Epithelial cell of prostate (primary cell): ENCODE measurements at regions not wholly inside any gene's neighbourhood (a gene's known extent, or its start where the extent isn't known, plus 50 kb on each side); places are given as distances from the start of the nearest gene placed in this dataset.

Source experiments
- DNase-seq: peaks from one replicate; pipeline ENCODE4 v3.0.0-alpha.2; 2011; ENCODE audit warnings: low read depth, low spot score
- H3K27ac ChIP-seq: fragments of 450-650 bp; 2 replicates; pipeline ENCODE4 v1.5.1; 2017; ENCODE audit warnings: mild to moderate bottlenecking

DNA sequence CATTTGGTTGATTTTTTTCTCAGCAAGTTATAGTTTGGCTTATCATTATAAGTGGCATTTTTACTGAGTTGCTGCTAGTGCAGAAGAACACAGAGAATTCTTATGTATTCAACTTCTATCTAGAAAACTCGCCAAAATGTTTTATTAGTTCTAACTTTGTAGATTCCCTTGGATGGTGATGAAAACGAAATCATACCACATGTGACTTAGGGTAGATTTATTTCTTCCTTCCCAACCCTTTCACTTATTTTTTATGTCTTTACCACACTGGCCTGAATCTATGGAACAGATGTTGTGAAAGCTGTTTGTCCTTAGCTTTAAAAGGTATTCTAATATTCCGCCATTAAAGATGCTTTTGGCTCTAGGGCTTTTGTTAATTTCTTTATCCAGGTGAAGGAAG lies 503.3 kb upstream of the CFAP20DC start:
- DNase-seq, result no peak
- no peak overlapping the region for H3K27ac ChIP-seq

DNA sequence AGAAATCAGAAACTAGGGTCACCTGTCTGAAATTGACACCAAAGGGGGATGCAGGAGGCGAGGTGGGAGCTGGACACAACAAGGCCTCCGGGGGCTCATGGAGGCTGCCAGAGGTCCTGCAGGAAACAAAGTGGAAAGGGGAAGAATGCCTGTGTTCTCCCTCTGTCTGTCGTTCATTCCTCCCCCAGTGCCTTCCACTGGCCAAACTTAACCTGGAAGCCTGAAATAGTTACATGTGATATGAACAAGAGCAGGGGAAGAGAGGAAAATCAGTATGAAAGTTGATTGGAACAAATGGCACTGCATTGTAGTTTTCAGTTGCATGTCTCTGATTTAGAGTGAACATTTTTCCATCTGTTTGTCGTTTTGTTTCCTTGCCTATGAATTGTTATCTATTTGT lies 502.0 kb upstream of the CFAP20DC start:
- H3K27ac ChIP-seq, result no peak overlapping the region
- DNase-seq, result no peak

DNA sequence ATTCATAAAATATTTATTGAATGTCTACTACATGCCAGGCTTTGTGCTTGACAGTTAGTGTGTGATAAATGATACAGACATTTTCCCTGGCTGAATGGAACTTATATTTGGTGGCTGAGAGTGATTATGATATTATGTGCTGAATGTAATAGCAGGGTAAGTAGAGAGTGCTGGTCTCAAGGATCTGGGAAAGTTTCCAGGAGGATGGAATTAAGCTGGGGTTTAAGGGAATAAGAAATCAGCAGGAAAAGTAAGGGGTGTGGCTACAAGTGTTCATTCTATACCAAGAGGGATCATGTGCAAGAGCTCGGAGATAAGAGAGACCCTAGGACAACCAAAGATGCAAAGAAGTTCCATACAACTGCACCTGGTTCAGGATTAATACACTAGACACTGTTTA lies 500.1 kb upstream of the CFAP20DC start:
- DNase-seq, result no peak
- no peak overlapping the region for H3K27ac ChIP-seq

DNA sequence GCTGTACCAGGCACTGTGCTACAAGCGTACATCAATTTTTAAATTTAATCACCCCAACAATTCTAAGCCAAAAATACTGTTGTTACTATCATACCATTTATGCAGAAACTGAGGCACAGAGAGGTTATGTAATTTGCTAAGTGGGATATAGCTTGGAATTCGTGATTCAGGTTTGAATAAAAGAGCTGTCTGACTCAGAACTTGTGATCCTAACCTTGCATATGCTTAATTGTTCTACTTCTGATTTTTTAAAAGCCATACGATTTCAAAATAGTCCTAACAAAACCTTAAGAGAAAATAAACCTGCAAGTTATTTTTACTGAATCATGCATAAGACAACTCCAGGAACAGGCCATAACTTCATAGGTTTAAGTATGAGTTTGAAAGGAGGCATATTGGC lies 498.0 kb upstream of the CFAP20DC start:
- no peak for DNase-seq
- H3K27ac ChIP-seq, result no peak overlapping the region

DNA sequence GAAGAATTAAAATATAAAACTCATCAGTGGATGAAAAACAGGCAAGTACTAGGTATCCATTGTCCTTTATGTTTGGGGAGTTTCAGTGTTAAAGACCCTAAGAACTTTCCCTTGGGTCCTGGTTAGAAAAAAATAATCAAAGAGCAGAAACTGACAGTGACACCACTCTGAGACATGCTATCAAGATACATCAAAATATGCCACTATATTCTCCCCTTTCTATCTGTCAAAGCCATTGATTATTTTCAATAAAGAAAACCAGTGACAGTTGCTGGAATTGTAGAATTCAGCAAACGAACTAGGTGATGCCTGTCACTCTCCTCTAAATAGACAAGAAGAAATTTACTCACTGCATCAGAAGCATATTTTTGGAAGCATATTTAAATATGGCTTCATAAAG lies 496.7 kb upstream of the CFAP20DC start:
- no peak overlapping the region for H3K27ac ChIP-seq
- DNase-seq, result no peak

DNA sequence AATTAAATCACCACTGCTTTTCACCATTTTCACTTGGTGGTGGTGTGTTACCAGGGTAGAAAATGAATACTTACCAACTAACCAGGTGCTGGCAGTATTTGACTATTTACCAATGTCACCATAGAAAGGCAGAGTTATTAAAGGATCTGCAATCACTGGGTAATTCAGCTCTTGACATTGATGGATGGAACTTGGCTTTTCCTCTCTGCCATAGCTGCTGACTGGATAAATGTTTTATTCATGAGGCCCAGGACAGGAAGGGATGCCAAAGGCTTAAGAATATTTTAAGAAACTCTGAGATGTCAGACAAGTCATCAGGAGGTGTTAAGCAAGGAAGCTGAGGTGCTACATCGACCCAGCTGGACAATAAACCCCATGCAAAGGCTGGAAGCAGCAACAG lies 495.5 kb upstream of the CFAP20DC start:
- DNase-seq, result no peak
- H3K27ac ChIP-seq, result no peak overlapping the region

DNA sequence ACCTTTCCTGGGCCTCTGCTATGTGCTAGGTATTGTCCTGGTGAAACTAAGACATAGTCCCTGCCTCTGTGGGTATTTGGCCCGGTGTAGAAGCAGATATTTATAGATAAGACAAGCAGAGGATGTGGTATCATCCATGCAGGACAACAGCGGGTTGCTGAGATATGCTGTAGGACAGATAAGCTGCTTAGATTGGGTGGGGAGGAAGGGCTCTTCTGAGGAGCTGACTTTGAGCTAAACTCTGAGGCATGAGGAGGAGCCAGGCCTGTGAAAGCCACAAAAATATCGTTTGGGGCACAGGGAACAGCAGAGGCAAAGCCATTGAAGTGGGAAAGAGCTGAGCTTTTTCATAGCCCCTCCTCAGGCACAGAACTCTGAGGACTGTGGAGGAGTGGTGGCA lies 492.5 kb upstream of the CFAP20DC start:
- H3K27ac ChIP-seq, result no peak overlapping the region
- no peak for DNase-seq

DNA sequence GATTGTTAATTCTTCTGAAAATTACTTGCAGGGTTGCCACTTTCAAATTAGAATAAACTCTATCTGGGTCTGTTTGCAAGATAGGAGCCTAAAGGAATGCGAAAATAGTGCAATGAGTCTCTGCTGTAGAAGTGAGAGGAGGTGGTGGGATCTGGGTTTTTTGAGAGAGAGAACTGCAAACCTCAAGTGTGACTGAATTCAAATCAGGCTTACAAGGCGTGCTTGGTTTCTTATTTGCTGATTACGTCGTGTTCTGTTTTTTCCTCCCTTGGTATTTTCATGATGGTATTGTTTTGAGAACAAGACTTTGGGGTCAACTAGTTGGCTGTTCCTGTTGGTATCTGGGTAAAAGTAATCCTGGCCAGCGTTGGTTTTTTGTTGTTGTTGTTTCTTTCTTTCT lies 490.9 kb upstream of the CFAP20DC start:
- H3K27ac ChIP-seq, result no peak overlapping the region
- DNase-seq, result no peak

DNA sequence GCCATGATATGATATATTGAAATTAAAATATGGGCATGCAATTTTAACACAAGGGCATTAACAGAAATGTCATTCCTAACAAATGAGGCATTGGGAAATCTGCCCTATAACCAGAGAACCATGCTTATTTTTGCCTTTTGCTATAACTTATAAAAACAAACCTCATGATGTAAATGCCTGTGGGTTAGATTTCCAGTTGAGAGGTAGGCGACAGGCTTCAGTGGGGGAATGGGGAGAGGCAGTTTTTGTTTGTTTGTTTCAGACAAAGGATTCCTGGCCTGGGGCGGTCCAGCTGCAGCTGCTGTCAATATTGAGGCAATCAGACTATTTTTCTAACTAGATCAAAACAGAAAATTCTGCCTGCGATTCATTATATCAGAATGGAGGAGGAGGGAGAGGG lies 490.4 kb upstream of the CFAP20DC start:
- no peak for DNase-seq

DNA sequence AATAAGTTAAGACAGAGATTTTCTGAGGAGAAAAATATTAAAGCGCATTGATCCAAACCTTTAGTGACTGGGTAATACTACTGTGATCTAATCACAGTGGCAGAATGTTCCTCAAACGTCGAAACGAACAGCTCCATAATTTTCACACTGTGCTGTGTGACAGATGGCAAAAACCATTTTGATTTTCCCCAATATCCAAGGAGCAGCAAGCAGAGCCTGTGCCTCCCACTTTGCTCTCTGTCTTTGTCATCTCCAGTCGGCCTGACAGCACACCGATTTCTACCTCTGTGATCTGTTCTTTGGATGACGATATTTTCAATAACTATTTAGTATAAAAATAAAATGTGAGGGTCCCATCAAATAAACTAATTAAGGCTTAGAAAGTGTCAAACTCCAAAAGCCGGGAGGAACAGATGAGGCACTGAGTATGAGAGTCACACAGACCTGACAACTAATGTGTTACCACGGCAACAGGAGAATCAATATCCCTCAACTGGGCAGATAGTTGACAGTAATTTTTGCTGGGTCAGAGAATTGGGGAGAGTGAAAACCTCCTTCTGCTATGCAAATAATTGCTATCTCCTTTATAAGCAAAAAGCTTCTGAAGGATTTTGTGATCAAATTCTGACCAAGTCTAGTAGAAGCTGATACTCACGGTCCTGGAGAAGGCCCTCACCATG lies 489.1 kb upstream of the CFAP20DC start:
- DNase-seq, result no peak
- no peak overlapping the region for H3K27ac ChIP-seq

More for the DNA sequence above, 490.4 kb upstream of the CFAP20DC start:
- no peak overlapping the region for H3K27ac ChIP-seq

DNA sequence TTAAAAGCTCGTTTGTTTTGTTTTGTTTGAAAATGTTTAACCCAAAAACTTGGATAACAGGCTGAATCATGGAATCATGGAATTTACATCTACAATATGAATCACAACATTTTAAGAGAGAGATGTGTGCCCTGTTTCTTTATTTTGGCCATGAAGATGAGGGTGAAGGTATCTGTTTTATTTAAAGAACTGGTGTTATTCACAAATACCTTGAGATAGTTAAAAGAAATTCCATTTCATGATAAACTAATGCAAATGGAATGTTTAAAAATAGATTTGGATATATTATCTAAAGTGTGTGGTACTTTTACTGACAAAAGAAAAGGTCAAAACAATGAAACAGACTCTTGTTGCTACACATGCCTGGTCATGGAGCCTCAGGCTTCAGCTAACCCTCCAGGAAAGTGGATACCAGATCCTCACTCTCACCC lies 486.0 kb upstream of the CFAP20DC start:
- DNase-seq, result no peak
- no peak overlapping the region for H3K27ac ChIP-seq

DNA sequence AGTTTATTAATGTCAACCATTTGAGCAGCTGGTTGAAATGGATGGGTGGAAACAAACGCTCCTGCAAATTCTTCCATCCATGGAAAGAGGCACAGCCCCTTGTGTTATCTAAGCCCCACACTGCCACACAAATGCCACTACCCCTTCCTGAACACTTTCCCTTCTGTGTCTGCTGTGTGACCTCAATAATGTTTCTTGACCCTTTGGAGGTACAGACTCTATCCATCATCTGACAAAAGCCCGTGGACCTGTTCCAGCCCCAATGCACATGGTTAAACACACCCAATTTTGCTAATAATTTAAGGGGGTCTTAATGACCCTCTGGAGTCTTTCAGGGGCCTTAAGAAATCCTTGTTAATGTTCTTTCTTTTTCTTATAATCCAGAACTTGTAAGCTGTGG lies 482.2 kb upstream of the CFAP20DC start:
- no peak for DNase-seq
- H3K27ac ChIP-seq, result no peak overlapping the region

DNA sequence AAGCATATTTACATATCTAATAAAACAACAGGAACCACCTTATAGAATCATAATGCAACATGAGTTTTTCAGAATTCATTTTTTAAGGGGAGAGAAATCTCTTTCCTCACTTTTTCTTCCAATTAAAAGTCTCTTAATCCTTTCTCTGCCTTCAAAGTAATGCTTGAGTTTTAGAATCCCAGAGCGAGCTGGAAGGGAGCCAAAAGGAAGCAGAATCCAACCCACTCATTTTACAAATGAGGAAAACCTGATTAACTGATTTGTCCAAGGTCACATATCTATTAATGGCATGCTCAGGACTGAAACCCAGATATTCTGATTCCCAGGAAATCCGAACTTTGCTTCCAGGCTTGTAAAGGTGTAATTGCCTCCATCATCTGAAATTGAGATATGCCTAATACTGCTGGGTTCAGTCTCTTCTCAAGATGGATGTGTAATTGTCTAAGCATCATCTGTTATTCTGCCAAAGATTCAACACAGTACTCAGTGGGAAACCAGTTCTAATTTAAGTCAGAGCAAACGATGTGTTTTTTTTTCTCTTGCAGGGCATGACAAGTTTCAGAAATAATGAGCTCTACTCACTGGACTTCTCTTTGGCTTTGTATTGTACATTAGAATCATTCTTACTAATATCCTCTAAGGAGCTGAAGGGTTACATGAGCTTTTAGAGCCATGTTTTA lies 481.4 kb upstream of the CFAP20DC start:
- H3K27ac ChIP-seq, result no peak overlapping the region
- DNase-seq, result no peak

DNA sequence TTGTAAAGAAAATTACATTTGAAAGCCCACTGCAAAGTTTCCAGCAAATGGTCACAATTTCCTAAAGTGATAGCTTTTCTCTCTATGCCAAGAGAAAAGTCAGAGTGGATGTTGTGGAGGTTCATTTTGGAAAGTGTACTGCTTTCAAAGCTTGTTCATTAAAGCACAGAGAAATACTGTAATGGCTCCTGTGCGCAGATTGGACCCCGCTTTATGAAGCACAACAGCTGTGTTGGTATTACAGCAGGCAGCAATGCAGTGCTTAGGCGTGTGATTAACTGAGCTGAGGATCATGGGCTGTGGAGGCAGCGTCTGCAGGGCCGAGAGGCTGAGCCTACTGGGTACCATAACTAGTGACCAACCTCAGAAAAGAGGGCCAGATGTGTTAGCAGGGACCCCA lies 478.4 kb upstream of the CFAP20DC start:
- no peak for DNase-seq
- H3K27ac ChIP-seq, result no peak overlapping the region

DNA sequence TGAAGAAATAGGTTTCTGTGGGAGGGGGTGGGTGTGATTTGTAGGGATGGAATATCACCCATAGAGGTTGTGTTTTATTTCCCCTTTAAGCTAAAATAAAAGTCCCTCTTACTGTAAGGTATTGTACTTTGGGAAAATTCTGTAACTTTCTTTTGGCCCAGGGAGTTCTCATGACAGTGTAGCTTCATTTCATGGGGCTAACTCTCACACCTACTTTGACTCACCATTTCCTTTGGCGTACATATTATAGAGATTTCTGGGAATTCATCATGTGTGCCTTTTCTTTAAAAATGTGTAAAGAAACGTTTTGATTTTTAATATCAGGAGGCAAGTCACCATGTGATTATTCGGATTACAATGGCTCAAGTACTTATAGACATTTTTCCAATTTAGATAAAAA lies 477.7 kb upstream of the CFAP20DC start:
- H3K27ac ChIP-seq, result no peak overlapping the region
- no peak for DNase-seq

DNA sequence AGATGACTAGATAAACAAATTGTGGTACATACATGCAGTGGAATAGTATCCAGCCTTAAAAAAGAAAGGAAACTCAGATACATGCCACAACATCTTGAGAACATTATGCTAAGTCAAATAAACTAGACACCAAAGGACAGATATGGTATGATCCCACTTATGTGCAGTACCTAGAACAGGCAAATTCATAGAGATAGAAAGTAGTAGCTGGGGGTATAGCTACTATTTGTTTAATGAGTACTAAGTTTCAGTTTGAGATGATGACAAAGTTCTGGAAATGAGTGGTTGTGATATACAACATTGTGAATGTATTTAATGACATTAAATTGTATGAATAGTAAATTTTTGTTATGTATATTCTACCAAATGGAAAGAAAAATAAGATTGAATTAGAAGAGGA lies 477.2 kb upstream of the CFAP20DC start:
- no peak for DNase-seq

DNA sequence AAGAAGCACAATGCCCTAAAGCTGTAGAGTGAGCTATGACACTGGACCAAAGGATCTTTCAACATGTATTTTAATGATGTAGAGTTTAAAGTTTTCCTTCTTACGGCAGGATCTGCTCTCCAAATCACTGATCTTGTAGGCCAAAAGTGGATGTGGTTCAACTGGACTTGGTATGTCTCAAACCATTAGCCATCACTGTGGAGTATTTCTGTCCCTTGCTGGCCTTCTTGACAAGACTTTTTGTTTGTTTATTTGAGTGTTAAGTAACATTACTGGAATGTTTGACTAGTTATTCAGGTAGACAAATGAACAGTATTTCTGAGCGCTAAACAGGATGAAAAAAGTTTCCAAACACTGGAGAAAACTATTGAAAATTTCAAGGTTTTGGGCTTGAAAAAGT lies 472.7 kb upstream of the CFAP20DC start:
- DNase-seq, result no peak
- no peak overlapping the region for H3K27ac ChIP-seq

More for the DNA sequence above, 477.2 kb upstream of the CFAP20DC start:
- H3K27ac ChIP-seq, result no peak overlapping the region

DNA sequence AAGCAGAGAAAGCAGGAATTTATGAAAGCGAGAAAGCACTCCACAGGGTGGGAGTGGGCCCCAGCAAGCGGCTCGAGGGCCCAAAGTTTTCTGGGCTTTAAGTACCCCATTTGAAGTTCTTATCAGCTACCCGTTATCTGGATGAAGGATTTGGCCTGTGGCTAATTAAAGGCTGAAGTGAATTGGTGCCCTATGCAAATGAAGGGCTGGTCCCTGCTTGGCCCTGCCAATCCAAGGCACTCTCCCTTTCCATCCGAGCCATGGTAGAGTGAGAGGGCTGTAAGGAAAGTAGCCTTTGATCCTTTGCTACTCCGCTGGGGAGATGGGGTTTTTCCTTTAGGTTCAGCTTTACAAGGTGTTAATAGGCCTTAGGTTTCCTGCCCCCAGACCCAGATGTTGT lies 469.3 kb upstream of the CFAP20DC start:
- no peak overlapping the region for H3K27ac ChIP-seq
- no peak for DNase-seq

DNA sequence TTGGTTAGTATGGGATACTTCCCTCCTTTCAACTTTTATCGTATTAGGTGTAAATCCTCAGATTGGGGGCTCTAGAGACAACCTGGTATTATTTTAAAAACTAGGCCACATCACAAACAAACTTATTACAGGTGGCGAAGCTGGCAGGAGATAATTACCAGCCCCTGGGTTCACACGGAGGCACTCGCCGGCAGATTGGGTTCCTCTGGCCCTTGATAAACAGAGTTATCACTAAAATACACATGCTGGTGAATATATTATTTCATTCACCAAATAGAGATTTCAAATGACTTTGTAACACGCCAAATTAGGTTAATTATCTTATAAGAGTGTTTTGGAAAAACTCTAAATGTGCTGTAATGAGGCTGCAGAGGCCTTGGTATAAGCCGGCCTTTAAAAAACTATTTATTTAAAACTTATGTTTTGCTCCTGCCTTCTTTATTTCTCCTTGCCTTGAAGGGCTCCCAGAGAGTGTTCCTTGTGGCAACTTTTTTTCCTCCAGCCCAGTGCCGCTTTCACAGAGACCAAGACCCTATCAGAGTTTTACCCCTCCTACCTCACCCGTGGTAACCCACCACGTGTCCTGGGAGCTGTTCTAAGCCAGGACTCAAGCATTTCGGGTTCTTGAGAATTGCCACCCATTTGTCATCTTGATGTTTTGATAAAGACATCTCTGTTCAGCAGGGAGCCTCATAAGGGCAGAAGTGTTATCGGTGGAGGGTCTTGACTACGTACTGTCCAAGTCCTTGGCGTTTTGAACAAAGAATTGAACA lies 468.6 kb upstream of the CFAP20DC start:
- H3K27ac ChIP-seq, result no peak overlapping the region
- no peak for DNase-seq

DNA sequence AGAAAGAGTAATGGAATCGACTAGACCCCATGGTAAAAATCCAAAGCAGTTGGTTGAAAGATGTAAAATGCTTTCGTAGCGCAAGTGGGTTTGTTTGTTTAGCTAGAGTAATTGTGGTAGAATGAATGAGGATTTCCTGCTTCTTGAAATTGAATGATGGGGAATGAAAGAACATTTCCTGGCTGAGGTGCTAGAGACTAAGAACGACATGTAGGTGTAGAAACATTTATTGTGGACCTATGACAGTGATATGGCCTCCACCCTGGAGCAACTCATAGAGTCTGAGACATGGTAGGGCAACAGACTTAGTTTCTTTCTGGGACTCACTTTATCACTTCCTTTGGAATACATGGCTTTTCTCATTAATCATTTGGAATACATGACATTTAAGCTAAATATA lies 467.6 kb upstream of the CFAP20DC start:
- no peak for DNase-seq
- no peak overlapping the region for H3K27ac ChIP-seq

DNA sequence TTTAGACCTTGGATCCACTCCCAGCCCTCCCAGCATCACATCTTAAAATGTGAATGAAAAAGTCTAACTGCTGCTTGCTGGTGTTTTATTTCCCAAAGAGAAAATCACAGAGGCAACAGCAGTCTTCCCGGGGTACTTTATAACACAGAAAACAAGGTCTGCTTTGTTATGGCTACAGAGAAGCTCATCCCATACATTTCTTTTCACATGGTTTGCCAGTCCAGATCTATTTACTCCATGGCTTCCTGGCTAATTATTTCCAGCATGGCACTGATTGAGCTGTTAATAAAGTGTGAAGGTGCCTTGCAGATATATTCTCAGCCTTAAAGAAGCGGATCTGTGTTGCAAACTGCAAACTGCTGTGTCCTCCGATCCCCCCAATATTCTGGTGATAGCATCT lies 466.1 kb upstream of the CFAP20DC start:
- no peak for DNase-seq
- H3K27ac ChIP-seq, result no peak overlapping the region
